ENCODE measurements at regions not wholly inside any gene's neighbourhood (a gene's known extent, or its start where the extent isn't known, plus 50 kb on each side); places are given as distances from the start of the nearest gene placed in this dataset.

DNA sequence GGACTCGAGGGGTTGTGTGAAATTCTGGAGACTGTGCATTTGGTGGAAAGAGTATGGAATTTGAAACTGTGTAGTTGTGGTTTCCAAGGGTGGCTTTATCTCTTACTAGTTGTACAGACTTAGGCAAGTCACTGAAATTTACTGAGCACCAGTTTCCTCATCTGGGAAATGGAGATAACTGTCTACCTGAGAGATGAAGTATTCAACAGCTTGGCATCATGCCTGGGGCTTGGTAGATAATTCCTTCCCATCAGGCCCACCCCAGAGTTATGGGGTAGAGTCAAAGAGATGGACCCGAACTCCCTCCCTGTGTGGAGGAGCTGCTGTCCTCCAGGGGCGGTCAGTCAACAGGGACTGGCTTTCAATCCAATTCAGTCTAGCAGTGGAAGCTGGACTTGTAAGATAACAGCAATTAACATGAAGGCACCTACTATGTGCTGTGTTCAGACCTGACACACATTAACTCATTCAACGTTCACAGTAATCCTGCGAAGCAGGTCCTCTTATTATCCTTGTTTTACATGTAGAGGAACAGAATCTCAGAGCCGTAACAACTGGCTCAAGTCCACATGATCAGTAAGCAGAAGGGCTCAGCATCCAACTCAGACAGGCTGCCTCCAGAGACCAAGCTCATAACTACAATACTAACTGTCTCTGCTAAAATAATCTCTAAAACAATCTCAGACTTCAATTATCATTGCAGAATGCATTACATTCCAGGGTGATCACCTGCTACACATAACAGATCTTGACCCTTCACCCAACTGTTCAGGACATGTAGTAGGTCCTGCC lies 432.1 kb downstream of the LPIN1 start:
- TF ChIP-seq EZH2 (IDR thresholded peaks at IDR 0.05; ENCODE audit: borderline replicate concordance, low read depth, low read length, severe bottlenecking): no peak
- TF ChIP-seq, protein P1, sequence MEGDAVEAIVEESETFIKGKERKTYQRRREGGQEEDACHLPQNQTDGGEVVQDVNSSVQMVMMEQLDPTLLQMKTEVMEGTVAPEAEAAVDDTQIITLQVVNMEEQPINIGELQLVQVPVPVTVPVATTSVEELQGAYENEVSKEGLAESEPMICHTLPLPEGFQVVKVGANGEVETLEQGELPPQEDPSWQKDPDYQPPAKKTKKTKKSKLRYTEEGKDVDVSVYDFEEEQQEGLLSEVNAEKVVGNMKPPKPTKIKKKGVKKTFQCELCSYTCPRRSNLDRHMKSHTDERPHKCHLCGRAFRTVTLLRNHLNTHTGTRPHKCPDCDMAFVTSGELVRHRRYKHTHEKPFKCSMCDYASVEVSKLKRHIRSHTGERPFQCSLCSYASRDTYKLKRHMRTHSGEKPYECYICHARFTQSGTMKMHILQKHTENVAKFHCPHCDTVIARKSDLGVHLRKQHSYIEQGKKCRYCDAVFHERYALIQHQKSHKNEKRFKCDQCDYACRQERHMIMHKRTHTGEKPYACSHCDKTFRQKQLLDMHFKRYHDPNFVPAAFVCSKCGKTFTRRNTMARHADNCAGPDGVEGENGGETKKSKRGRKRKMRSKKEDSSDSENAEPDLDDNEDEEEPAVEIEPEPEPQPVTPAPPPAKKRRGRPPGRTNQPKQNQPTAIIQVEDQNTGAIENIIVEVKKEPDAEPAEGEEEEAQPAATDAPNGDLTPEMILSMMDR (IDR thresholded peaks at IDR 0.05; ENCODE audit: borderline replicate concordance, extremely low read depth, low read length, poor library complexity, severe bottlenecking): no peak
